ENCODE measurements at regions not wholly inside any gene's neighbourhood (a gene's known extent, or its start where the extent isn't known, plus 50 kb on each side); places are given as distances from the start of the nearest gene placed in this dataset.

- TF ChIP-seq ZNF121 (tag by site-specific recombination; IDR thresholded peaks at IDR 0.05) (no peak), GLI2 (tag by site-specific recombination; IDR thresholded peaks at IDR 0.05; ENCODE audit: borderline replicate concordance, low read depth) (no peak), ZNF404 (tag by site-specific recombination; IDR thresholded peaks at IDR 0.05) (no peak), ZBTB21 (tag by site-specific recombination; IDR thresholded peaks at IDR 0.05) (no peak)
- TF ChIP-seq, protein P1, sequence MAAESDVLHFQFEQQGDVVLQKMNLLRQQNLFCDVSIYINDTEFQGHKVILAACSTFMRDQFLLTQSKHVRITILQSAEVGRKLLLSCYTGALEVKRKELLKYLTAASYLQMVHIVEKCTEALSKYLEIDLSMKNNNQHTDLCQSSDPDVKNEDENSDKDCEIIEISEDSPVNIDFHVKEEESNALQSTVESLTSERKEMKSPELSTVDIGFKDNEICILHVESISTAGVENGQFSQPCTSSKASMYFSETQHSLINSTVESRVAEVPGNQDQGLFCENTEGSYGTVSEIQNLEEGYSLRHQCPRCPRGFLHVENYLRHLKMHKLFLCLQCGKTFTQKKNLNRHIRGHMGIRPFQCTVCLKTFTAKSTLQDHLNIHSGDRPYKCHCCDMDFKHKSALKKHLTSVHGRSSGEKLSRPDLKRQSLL (tag by site-specific recombination; IDR thresholded peaks at IDR 0.05), result no peak
Measured at GRCh38 chr6:1242446-1242845, 69.5 kb upstream of the FOXQ1 start (continued).

DNA sequence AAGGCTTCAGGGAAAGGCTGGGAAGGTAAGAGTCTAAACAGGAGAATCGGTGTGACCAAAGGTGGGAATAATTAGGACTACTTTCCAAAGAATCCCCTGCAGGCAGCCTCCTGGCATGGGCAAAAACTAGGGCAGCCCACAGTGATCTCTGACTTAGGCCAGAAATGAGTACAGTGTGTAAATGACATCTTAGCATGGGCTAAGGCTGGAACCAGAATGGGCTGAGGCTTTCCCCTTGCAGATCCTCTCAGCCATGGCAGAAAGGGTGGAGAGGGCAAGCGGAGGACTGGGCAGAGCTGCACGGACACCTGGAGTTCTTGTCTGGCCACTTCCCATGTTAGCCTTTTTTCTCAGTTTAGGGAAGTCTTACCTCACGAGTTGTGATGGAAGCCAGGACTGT is 69.9 kb upstream of the FOXQ1 start:
- TF ChIP-seq ZNF596 (tag by site-specific recombination; IDR thresholded peaks at IDR 0.05) (no peak), PRDM10 (tag by site-specific recombination; IDR thresholded peaks at IDR 0.05) (0 out of 2 replicates have a peak, but pooled peaks have one; percentile 26), ZNF529 (tag by site-specific recombination; IDR thresholded peaks at IDR 0.05; ENCODE audit: insufficient replicate concordance) (no peak), SETDB1 (IDR thresholded peaks at IDR 0.05; ENCODE audit: insufficient read length, low read length) (no peak)
- no peak overlapping the region for H3K4me3 ChIP-seq (ENCODE audit: low read depth, low read length)
- ChIA-PET POLR2A (no interaction called here), CTCF (no interaction called here)
- H3K36me3 ChIP-seq (ENCODE audit: control insufficient read depth in 2 of 2, insufficient read depth in 1 of 2, low read length in 2 of 2), result no peaks in the 10 kb centered on the region
- peaks cover 4% of the 10 kb centered on the region; the same call in 1 of the 2 replicates for H3K4me1 ChIP-seq (ENCODE audit: control insufficient read depth, insufficient read depth, low read length)
- H3K27ac ChIP-seq (ENCODE audit: extremely low read depth, low read depth, low read length), result no peak overlapping the region
- H3K9me3 ChIP-seq (ENCODE audit: control insufficient read depth, insufficient read depth, low read depth, low read length), result no peaks in the 10 kb centered on the region

DNA sequence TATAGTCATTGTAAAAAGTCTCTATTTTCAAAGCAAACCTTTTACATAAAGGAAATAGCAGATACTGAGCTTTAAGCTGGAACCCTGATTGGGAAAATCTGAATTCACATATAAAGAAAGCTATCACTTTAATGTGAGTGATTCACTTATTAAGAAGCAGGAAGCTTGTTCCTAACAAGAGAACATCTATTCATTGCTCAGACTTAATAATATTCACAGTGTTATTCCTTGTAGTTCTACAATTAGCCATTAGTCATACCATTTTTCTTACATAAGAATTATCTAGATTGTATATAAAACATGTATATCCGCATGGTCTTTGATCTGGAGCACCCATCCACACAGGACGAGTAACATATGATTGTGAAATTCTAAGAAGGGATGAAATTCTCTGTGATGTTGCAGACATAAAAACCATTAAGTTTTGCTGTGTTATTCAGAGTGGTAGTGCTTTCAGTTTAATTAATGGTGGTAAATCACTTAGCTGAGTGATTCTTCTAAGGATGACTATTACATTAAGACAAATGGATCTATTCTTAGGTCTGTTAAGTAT is 71.1 kb upstream of the FOXQ1 start:
- CTCF ChIA-PET, result interaction anchor here (0.6 to 1.2 kb wide), 2 partner anchors 20 to 657 kb away, joined by 3 read pairs; no protein-coding TSS in a partner anchor
- POLR2A ChIA-PET, result no interaction called here

More for the DNA sequence above, 71.1 kb upstream of the FOXQ1 start:
- Histone ChIP-seq H3K4me1 (ENCODE audit: control insufficient read depth, insufficient read depth, low read length) (peaks cover 4% of the 10 kb centered on the region; the same call in 1 of the 2 replicates), H3K9me3 (ENCODE audit: control insufficient read depth, insufficient read depth, low read depth, low read length) (no peaks in the 10 kb centered on the region), H3K27ac (ENCODE audit: extremely low read depth, low read depth, low read length) (no peak overlapping the region), H3K4me3 (ENCODE audit: low read depth, low read length) (no peak overlapping the region), H3K36me3 (ENCODE audit: control insufficient read depth in 2 of 2, insufficient read depth in 1 of 2, low read length in 2 of 2) (no peaks in the 10 kb centered on the region)
- TF ChIP-seq ZSCAN23 (tag by site-specific recombination; IDR thresholded peaks at IDR 0.05), result no peak
- no peak for TF ChIP-seq KLF9 (tag by site-specific recombination; IDR thresholded peaks at IDR 0.05; ENCODE audit: low read depth)
- no peak for TF ChIP-seq ZNF274 (IDR thresholded peaks at IDR 0.05; ENCODE audit: low read length)
- no peak for TF ChIP-seq ZNF274 (tag by site-specific recombination; IDR thresholded peaks at IDR 0.05; ENCODE audit: borderline replicate concordance)
- TF ChIP-seq ZNF157 (tag by site-specific recombination; IDR thresholded peaks at IDR 0.05), result no peak
- no peak for TF ChIP-seq BCL11B (tag by site-specific recombination; IDR thresholded peaks at IDR 0.05; ENCODE audit: low read depth)
- TF ChIP-seq REST (tag by site-specific recombination; IDR thresholded peaks at IDR 0.05), result no peak
- TF ChIP-seq ZBTB17 (tag by site-specific recombination; IDR thresholded peaks at IDR 0.05), result no peak
- no peak for TF ChIP-seq ZNF10 (tag by site-specific recombination; IDR thresholded peaks at IDR 0.05)
